SK-N-MC (cell line): ENCODE measurements at regions not wholly inside any gene's neighbourhood (a gene's known extent, or its start where the extent isn't known, plus 50 kb on each side); places are given as distances from the start of the nearest gene placed in this dataset.

ENCODE experiments used
- EZH2 ChIP-seq: fragments of 200-600 bp; sonication (generic); IDR thresholded peaks from one replicate; pipeline ENCODE4 v1.6.1; 2017; ENCODE audit warnings: antibody characterized with exemption
- FOXP2 ChIP-seq: optimal IDR thresholded peaks from 2 replicates; pipeline ENCODE3; 2011; ENCODE audit warnings: mild to moderate bottlenecking, moderate library complexity; ENCODE audit not compliant: insufficient read depth; ENCODE audit errors: extremely low read length, control extremely low read depth
- POLR2AphosphoS5 ChIP-seq: IDR thresholded peaks from 2 replicates; pipeline ENCODE4 v1.6.1; 2012; ENCODE audit warnings: mild to moderate bottlenecking, low read depth, low read length, borderline replicate concordance

DNA sequence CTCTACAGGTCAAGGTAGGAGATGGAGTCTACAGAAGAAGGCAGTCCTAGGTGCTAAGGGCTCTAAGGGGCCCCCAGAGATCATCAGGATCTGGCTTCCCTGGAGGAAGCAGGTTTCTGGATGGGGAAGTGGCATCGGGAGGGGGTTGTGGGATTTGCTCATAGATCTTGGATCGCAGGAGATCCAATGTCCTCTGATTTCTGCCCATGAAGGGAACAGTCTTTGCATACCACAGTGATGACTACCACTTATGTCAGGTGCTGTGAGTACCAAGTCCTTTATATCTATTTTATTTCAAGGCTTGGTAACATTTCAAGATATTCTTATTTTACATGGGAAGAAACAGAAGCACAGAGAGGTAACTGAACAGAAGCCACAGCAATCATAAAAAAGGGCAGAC, 164.0 kb downstream of the RGS9 start:
- TF ChIP-seq EZH2 (no peak), POLR2AphosphoS5 (no peak), FOXP2 (no peak)
